ENCODE measurements at regions not wholly inside any gene's neighbourhood (a gene's known extent, or its start where the extent isn't known, plus 50 kb on each side); places are given as distances from the start of the nearest gene placed in this dataset.

GRCh38 chr13:76316998-76317527 is 569.1 kb downstream of the KCTD12 start:
- H3K9me3 ChIP-seq (replicated peaks; ENCODE audit: control insufficient read depth, insufficient read depth, low read length), result no peaks in the 10 kb centered on the region
- no peaks in the 10 kb centered on the region for H3K27me3 ChIP-seq (ENCODE audit: control insufficient read depth in 2 of 2, insufficient read depth in 2 of 2, low read length in 2 of 2)
- no peak overlapping the region for H3K4me2 ChIP-seq (ENCODE audit: insufficient read depth, low read length)
- no peak overlapping the region for H3K9ac ChIP-seq (replicated peaks; ENCODE audit: extremely low read depth, insufficient read depth, low read length)
- dilution Hi-C loops (cut with MboI; ENCODE audit: extremely low pct_ligation_motif_present, low sequenced_read_pairs), result no loop called here
- no peaks in the 10 kb centered on the region for H3K4me1 ChIP-seq (ENCODE audit: control insufficient read depth, extremely low read depth, insufficient read depth, low read length)
- no peak for DNase-seq (ENCODE audit: low read depth, low spot score)
- no peaks in the 10 kb centered on the region for H4K20me1 ChIP-seq (replicated peaks; ENCODE audit: control insufficient read depth, extremely low read depth, insufficient read depth, low read length)
- ChIA-PET CTCF (interaction anchor here (1.3 kb wide), 1 partner anchor 10 kb away, joined by 8 read pairs; no protein-coding TSS in a partner anchor), POLR2A (no interaction called here)
- no peaks in the 10 kb centered on the region for H3K9me1 ChIP-seq (replicated peaks; ENCODE audit: control insufficient read depth, extremely low read depth, insufficient read depth, low read length)
- intact Hi-C loops (cut with micrococcal nuclease), result no loop called here
- no peaks in the 10 kb centered on the region for H3K79me2 ChIP-seq (ENCODE audit: control insufficient read depth, insufficient read depth, low read length)
- no peak for TF ChIP-seq EZH2 (IDR thresholded peaks at IDR 0.05; ENCODE audit: borderline replicate concordance, low read depth, low read length, severe bottlenecking)
- TF ChIP-seq POLR2A (IDR thresholded peaks at IDR 0.05; ENCODE audit: low read depth, low read length), result no peak
- no peak for TF ChIP-seq JUN (IDR thresholded peaks at IDR 0.05; ENCODE audit: borderline replicate concordance, insufficient read depth, insufficient read length, low read depth)
- TF ChIP-seq CTCF (IDR thresholded peaks at IDR 0.05; ENCODE audit: extremely low read depth in 1 of 2, insufficient read depth in 1 of 2, low read depth in 1 of 2, low read length in 2 of 2), result no peak
- TF ChIP-seq MYC (IDR thresholded peaks at IDR 0.05; ENCODE audit: low read depth, low read length), result no peak
- no peak for TF ChIP-seq FOS (IDR thresholded peaks at IDR 0.05; ENCODE audit: borderline replicate concordance, insufficient read depth, low read length)
- TF ChIP-seq POLR2AphosphoS5 (IDR thresholded peaks at IDR 0.05; ENCODE audit: insufficient read depth, low read depth, low read length), result no peak
- no peak for TF ChIP-seq GATA2 (IDR thresholded peaks at IDR 0.05; ENCODE audit: insufficient read depth, insufficient read length, low read depth, low read length)
- TF ChIP-seq MAX (IDR thresholded peaks at IDR 0.05; ENCODE audit: insufficient read depth, insufficient read length), result no peak
- H2AFZ ChIP-seq (ENCODE audit: low read depth, low read length), result no peak overlapping the region
- no peak overlapping the region for H3K4me3 ChIP-seq (replicated peaks in 1 of 3; ENCODE audit: insufficient read depth in 1 of 3, low read depth in 1 of 3, low read length in 3 of 3)
- H3K36me3 ChIP-seq (ENCODE audit: control insufficient read depth in 2 of 2, extremely low read depth in 1 of 2, insufficient read depth in 2 of 2, low read length in 2 of 2), result no peaks in the 10 kb centered on the region
- BruUV-seq (replicated peaks), result no TSS peak
- H3K27ac ChIP-seq (ENCODE audit: insufficient read depth, low read depth, low read length), result no peak overlapping the region
- FAIRE-seq, result no peak

Measured in endothelial cell of umbilical vein (primary cell).